GM06990 (cell line): ENCODE measurements at regions not wholly inside any gene's neighbourhood (a gene's known extent, or its start where the extent isn't known, plus 50 kb on each side); places are given as distances from the start of the nearest gene placed in this dataset.

Experiments
- DNase-seq: peaks from one replicate; pipeline ENCODE4 v3.0.0-alpha.2; 2011; ENCODE audit not compliant: insufficient read length; ENCODE audit errors: extremely low read depth
- H3K27me3 ChIP-seq: replicated peaks from 2 replicates; pipeline ENCODE4 v1.6.0; 2011; ENCODE audit warnings: low read length; ENCODE audit not compliant: control insufficient read depth, insufficient read depth
- H3K36me3 ChIP-seq: 2 replicates; pipeline ENCODE4 v1.5.1; 2011; ENCODE audit warnings: low read length; ENCODE audit not compliant: control insufficient read depth, insufficient read depth
- H3K4me3 ChIP-seq: replicated peaks from 2 replicates; pipeline ENCODE4 v1.5.1; 2011; ENCODE audit warnings: low read depth, mild to moderate bottlenecking, control low read depth, low read length
- TF ChIP-seq, protein P1 (sequence below): IDR thresholded peaks from 2 replicates; pipeline ENCODE4 v1.5.1; 2011; ENCODE audit warnings: low read length, control low read depth, mild to moderate bottlenecking, inconsistent platforms; ENCODE audit not compliant: insufficient read depth, poor library complexity, severe bottlenecking

DNA sequence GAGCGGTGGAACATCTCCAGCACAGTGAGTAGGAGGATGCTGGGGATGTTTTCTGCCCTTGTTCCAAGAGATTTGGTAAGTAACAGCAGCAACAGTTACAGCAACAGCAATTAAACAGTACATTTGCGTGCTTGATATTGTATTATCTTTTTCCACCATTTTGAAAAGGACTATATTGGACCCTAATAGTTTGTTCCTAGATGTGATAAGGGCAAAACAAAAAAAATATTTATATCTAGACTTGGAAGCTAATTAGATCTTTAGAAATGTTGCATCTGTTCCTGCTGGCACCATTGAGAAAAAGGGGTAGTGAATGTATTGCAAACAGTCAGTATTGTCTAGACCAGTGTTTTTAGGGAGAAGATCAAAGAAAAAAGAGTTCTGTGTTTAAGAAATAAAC is 759.9 kb downstream of the JRKL start:
- DNase-seq, result no peak
- no peaks in the 10 kb centered on the region for H3K36me3 ChIP-seq
- TF ChIP-seq, protein P1, sequence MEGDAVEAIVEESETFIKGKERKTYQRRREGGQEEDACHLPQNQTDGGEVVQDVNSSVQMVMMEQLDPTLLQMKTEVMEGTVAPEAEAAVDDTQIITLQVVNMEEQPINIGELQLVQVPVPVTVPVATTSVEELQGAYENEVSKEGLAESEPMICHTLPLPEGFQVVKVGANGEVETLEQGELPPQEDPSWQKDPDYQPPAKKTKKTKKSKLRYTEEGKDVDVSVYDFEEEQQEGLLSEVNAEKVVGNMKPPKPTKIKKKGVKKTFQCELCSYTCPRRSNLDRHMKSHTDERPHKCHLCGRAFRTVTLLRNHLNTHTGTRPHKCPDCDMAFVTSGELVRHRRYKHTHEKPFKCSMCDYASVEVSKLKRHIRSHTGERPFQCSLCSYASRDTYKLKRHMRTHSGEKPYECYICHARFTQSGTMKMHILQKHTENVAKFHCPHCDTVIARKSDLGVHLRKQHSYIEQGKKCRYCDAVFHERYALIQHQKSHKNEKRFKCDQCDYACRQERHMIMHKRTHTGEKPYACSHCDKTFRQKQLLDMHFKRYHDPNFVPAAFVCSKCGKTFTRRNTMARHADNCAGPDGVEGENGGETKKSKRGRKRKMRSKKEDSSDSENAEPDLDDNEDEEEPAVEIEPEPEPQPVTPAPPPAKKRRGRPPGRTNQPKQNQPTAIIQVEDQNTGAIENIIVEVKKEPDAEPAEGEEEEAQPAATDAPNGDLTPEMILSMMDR, result no peak
- no peaks in the 10 kb centered on the region for H3K27me3 ChIP-seq
- no peak overlapping the region for H3K4me3 ChIP-seq

- H3K27me3 ChIP-seq, result no peaks in the 10 kb centered on the region
Observed at GRCh38 chr11:97157221-97157740, 767.5 kb downstream of the JRKL start.

DNA sequence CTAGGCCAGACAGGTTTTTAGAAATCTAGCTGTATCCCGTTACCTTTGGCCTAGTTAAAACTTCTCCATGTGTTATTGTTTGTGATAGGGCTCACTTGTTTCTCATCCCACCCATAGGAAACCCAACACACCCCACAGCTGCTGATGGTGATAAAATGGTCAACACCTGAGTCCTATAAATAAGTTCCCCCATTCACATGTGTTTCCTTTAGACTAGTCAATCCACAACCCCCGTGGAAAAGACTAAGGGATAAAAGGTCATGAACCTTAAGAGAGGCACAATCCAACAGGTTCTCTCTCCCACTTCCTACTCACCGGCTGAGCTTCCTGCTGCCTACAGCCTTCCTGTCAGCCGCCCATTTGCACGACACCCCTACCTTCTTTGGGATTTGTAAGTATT is 768.4 kb downstream of the JRKL start:
- TF ChIP-seq, protein P1, result no peak
- no peaks in the 10 kb centered on the region for H3K36me3 ChIP-seq
- H3K4me3 ChIP-seq, result no peak overlapping the region
- DNase-seq, result no peak
- no peaks in the 10 kb centered on the region for H3K27me3 ChIP-seq

More at GRCh38 chr11:97157221-97157740, 767.5 kb downstream of the JRKL start:
- DNase-seq, result no peak
- H3K36me3 ChIP-seq, result no peaks in the 10 kb centered on the region
- TF ChIP-seq, protein P1, result no peak
- H3K4me3 ChIP-seq, result no peak overlapping the region

- H3K4me3 ChIP-seq, result no peak overlapping the region
- H3K27me3 ChIP-seq, result no peaks in the 10 kb centered on the region
- no peak for DNase-seq
- no peaks in the 10 kb centered on the region for H3K36me3 ChIP-seq
- TF ChIP-seq, protein P1, result no peak
Observed at GRCh38 chr11:97163631-97164191, 773.9 kb downstream of the JRKL start.

DNA sequence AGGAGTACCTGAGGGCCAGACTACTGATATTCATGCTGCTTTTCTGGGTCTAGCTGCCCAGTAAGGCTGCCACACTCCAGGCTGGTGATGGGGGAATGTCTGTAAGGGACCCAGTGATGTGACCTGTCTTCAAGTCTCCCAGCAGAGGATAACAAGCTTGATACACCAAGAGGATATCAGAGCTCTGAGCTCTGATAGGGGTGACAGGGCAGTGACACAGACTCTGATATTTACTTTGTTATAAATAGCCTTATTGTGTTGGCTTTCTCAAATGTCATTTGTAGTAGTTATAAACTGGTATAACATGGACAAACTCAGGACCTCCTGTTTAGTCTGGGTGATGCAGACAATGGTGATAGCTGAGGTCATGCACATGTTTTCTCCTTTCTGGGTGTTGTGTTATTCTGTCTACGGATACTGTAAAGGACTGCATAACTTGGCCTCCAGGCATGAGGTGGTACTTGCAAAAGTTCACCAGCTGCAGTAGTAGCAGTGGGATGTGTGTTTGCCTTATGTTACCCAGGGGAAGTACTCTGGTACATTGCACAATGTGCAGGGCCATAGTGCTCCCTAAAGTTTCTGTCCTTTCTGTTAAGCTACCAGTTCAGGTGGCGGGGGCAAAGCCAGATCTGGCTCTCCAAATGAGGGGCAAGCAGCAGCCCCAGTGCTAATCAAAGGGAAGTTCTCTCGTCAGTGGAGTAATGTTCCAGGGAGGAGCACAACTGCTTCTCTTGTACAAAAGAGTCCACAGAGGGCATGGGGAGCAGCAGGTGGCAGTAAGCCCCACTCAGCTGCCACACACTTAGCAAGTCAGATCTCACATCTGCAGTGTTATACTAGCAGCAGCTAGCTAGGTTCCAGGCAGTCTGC is 812.2 kb downstream of the JRKL start:
- no peaks in the 10 kb centered on the region for H3K27me3 ChIP-seq
- TF ChIP-seq, protein P1, result no peak
- no peaks in the 10 kb centered on the region for H3K36me3 ChIP-seq
- no peak overlapping the region for H3K4me3 ChIP-seq
- no peak for DNase-seq
